ENCODE measurements at regions not wholly inside any gene's neighbourhood (a gene's known extent, or its start where the extent isn't known, plus 50 kb on each side); places are given as distances from the start of the nearest gene placed in this dataset.
"Not testable (repeated sequence)": the region's sequence is repeated elsewhere in the genome, so short reads cannot be mapped to it uniquely, and the experiment has no call there.

DNA sequence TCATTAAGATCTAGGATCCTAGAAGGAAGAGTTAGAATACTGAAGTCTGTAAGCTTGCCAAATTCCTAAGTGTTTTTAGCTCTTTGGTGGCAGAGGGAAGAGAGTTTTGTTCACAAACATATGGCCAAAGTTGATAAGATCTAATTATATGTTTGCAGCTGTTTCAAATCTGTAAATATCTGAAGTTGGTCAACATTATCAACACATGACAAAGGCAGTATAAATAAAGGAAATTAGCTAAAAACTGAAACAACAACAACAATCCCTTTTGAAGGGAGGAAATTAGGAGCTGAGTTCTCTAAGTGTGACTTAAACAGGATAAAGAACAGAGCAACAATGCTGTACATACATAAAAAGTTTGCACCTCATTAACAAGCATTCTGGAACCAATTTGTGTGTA is 208.7 kb downstream of the KCNJ2 start:
- DNase-seq (ENCODE audit: low read depth): no peak
- H3K4me3 ChIP-seq (ENCODE audit: low read depth, low read length): no peak overlapping the region
- TF ChIP-seq, protein P1, sequence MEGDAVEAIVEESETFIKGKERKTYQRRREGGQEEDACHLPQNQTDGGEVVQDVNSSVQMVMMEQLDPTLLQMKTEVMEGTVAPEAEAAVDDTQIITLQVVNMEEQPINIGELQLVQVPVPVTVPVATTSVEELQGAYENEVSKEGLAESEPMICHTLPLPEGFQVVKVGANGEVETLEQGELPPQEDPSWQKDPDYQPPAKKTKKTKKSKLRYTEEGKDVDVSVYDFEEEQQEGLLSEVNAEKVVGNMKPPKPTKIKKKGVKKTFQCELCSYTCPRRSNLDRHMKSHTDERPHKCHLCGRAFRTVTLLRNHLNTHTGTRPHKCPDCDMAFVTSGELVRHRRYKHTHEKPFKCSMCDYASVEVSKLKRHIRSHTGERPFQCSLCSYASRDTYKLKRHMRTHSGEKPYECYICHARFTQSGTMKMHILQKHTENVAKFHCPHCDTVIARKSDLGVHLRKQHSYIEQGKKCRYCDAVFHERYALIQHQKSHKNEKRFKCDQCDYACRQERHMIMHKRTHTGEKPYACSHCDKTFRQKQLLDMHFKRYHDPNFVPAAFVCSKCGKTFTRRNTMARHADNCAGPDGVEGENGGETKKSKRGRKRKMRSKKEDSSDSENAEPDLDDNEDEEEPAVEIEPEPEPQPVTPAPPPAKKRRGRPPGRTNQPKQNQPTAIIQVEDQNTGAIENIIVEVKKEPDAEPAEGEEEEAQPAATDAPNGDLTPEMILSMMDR (conservative IDR thresholded peaks at IDR 0.05; ENCODE audit: low read depth, low read length): no peak

DNA sequence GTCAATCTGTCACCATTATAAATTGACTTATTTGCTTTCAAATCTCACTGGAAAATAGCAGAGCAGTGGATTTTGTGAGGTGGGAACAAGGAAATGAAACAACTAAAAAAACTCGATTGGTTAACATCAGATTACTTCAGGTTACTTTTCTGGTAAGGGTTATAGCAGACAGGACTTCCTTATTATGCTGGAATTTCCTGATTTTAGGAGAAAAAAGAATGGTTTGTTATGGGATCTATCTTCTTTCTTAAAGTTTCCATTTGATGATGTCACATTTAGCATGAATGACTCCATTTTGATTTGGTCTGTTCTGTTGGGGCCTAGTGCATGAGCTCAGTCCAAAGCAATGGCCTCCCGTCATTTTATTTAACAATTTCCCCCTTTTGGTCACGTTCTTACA is 210.6 kb downstream of the KCNJ2 start:
- TF ChIP-seq, protein P1 (conservative IDR thresholded peaks at IDR 0.05; ENCODE audit: low read depth, low read length): no peak
- H3K4me3 ChIP-seq (ENCODE audit: low read depth, low read length): no peak overlapping the region
- DNase-seq (ENCODE audit: low read depth): no peak

DNA sequence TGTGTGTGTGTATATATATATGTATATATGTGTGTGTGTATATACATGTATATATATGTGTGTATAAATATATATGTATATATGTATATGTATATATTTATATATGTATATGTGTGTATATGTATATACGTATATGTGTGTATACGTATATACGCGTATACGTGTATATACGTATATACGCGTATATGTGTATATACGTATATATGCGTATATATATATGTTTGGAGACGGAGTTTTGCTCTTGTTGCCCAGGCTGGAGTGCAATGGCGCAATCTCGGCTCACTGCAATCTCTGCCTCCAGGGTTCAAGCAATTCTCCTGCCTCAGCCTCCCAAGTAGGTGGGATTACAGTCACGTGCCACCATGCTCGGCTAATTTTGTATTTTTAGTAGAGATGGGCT is 212.6 kb downstream of the KCNJ2 start:
- H3K4me3 ChIP-seq (ENCODE audit: low read depth, low read length); DNase-seq (ENCODE audit: low read depth): not testable (repeated sequence)

DNA sequence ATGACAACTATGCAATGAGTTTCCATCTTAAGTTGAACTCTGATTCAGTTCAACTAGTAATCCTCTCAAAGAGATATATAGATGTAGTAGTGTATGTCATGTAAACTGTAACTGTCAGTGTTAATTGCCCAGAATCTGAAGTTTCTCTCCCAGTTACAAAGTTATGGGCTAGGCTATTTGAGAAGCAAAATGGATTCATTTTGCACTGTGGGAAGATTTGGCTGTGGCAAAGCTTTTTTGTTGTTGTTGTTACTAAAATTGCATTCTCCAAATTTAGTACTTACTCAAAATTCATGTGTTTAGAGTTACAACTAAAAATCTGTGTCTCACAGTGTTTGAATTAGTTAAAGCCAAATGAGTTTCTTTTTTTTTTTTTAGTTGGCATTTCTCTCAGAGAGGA is 219.0 kb downstream of the KCNJ2 start:
- no peak for DNase-seq (ENCODE audit: low read depth)
- no peak overlapping the region for H3K4me3 ChIP-seq (ENCODE audit: low read depth, low read length)
- TF ChIP-seq, protein P1 (conservative IDR thresholded peaks at IDR 0.05; ENCODE audit: low read depth, low read length): no peak

DNA sequence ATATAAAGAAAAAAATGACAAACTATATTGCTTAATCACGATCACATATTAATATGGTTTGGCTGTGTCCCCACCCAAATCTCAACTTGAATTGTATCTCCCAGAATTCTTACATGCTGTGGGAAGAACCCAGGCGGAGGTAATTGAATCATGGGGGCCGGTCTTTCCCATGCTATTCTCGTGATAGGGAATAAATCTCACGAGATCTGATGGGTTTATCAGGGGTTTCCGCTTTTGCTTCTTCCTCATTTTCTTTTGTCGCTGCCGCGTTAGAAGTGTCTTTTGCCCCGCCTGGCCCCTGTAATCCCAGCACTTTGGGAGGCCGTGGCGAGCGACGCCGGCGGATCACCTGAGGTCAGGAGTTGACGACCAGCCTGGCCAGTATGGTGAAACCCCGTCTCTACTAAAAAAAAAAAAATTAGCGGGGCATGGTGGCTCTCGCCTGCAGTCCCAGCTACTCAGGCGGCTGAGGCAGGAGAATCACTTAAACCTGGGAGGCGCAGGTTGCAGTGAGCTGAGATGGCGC is 220.0 kb downstream of the KCNJ2 start:
- DNase-seq (ENCODE audit: low read depth); H3K4me3 ChIP-seq (ENCODE audit: low read depth, low read length): not testable (repeated sequence)

DNA sequence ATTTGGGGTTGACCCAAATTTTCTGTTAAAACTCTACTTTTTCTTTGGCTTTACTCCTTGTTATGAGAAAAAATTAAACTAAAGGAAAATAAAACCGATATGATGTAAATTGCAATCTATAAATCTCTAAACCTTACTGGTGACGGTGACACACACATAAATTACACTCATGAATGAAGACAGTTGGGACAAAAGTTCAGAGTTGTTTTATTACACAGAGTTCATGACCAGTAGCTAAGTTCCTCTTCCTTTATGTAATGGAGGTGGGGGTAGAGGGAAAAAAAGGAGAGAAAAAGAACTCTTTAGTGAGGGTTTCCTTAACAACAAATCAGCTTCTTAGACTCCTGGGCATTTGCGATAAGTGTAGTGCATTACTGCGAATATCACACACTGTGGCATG is 220.7 kb downstream of the KCNJ2 start:
- H3K4me3 ChIP-seq (ENCODE audit: low read depth, low read length): no peak overlapping the region
- TF ChIP-seq, protein P1 (conservative IDR thresholded peaks at IDR 0.05; ENCODE audit: low read depth, low read length): no peak
- DNase-seq (ENCODE audit: low read depth): no peak

DNA sequence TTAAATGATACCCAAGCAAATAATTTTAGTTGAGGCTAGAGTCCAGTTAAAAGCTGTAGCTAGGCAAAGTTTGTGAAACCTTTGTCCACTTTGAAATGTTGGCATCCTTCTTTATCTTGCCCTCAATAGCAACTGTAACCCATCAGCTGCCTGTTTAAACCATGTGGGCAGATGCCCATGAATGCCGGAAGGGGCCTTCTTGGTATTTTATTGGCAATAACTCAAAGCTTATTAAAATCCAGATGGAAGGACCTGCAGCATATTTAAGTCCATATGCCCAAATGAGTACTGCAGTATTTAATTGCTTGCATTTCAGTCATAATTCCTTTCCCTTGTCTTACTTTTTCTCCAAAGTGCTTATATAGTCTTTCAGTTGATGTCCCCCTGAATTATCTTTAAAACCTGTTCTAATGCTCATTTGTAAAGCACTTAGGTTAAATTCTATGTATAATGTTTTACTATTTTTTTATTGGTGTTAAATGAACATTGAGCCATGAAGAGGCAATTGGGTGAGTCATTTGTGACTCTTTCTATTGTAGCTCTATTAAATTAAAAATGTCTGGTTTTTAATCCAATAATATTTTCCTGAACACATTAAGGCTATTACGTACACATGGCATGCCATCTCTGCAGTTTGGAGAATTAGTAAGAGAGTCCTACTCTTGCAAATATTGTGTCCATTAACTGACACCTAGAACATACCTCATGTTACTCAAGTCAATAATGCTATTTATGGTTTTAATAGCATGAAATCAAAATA is 225.3 kb downstream of the KCNJ2 start:
- DNase-seq (ENCODE audit: low read depth): no peak
- TF ChIP-seq, protein P1 (conservative IDR thresholded peaks at IDR 0.05; ENCODE audit: low read depth, low read length): no peak
- H3K4me3 ChIP-seq (ENCODE audit: low read depth, low read length): no peak overlapping the region

DNA sequence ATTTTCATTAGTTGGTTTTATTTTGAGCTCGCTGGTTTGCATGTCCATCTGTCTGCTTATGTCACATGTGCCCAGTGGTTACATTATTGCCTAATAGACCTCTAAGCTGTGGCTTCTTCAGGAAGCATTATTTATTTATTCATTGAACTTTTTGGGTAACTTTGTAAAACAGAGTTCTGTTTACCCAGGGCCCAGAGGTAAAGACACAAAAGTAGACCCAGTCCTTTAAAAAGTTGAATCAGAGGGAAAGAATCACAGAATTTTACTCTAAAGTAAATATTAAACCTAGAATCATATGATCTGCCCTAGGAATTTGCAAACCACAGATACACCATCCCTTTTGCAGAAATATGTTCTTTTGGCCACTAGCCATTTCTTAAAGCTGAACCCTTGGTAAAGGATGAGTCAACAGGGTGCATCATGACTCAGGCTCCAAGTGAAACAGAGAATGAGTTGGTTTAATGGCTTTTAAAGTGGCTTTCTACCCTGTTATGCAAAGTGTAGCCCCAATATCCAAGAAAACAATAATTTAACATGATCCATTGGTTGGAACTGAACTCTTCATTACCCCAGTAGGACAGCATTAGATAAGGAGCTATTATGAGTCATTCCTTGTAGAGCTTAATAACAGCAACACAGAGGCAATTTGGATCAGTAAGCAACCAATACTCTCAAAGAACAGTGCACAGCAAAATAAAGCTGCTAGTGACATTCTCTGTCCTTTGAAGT is 236.3 kb downstream of the KCNJ2 start:
- TF ChIP-seq, protein P1 (conservative IDR thresholded peaks at IDR 0.05; ENCODE audit: low read depth, low read length): no peak
- DNase-seq (ENCODE audit: low read depth): peak; percentile 98
- H3K4me3 ChIP-seq (ENCODE audit: low read depth, low read length): no peak overlapping the region
